Vagina (tissue), 2 donors: ENCODE measurements at regions not wholly inside any gene's neighbourhood (a gene's known extent, or its start where the extent isn't known, plus 50 kb on each side); places are given as distances from the start of the nearest gene placed in this dataset.

Experiments
- POLR2A ChIP-seq, 2 donors: fragments of 450-650 bp; IDR thresholded peaks; one replicate each; pipeline ENCODE4 v1.6.1; 2017; ENCODE audit warnings: antibody characterized with exemption in 2 of 2, mild to moderate bottlenecking in 2 of 2, moderate library complexity in 2 of 2
- POLR2AphosphoS5 ChIP-seq, 2 donors: sonication (generic); formaldehyde crosslinking; IDR thresholded peaks; one replicate each; pipeline ENCODE4 v1.9.0; 2017; ENCODE audit warnings: antibody characterized with exemption in 2 of 2, mild to moderate bottlenecking in 2 of 2, low read depth in 1 of 2; ENCODE audit not compliant: insufficient read depth in 1 of 2
- TF ChIP-seq, protein P1 (sequence below), 3 experiments: fragments of 450-650 bp in 2 of 3; fragments of 200-600 bp in 1 of 3; sonication (generic) in 1 of 3; IDR thresholded peaks; one replicate each; pipeline ENCODE4 v1.5.1; 2017 to 2019; ENCODE audit warnings: antibody characterized with exemption in 3 of 3, mild to moderate bottlenecking in 2 of 3, moderate library complexity in 2 of 3

DNA sequence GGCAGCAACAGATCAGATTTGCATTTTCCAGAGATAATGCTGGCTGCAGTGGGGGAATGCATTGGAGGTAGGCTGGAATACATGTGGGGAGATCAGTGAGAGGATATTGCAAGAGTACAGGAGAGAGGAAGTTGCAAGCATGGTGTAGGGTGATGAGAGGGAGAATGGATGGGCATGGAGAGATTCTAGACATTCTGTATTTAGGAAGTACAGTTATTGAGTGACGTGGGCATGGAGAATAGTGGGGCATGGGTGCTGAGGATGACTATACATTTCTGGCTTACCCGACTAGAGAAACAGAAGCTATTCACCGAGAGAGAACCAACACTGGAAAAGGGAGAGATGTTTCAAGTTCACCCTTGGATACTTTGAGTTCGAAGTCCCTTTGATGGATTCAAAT is 116.9 kb upstream of the SVIL start:
- TF ChIP-seq, protein P1, sequence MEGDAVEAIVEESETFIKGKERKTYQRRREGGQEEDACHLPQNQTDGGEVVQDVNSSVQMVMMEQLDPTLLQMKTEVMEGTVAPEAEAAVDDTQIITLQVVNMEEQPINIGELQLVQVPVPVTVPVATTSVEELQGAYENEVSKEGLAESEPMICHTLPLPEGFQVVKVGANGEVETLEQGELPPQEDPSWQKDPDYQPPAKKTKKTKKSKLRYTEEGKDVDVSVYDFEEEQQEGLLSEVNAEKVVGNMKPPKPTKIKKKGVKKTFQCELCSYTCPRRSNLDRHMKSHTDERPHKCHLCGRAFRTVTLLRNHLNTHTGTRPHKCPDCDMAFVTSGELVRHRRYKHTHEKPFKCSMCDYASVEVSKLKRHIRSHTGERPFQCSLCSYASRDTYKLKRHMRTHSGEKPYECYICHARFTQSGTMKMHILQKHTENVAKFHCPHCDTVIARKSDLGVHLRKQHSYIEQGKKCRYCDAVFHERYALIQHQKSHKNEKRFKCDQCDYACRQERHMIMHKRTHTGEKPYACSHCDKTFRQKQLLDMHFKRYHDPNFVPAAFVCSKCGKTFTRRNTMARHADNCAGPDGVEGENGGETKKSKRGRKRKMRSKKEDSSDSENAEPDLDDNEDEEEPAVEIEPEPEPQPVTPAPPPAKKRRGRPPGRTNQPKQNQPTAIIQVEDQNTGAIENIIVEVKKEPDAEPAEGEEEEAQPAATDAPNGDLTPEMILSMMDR (IDR thresholded peaks at IDR 0.05), result no peak
- no peak for TF ChIP-seq POLR2AphosphoS5 (IDR thresholded peaks at IDR 0.05; ENCODE audit: insufficient read depth in 1 of 2, low read depth in 1 of 2)
- TF ChIP-seq POLR2A (IDR thresholded peaks at IDR 0.05), result no peak
